ENCODE measurements at regions not wholly inside any gene's neighbourhood (a gene's known extent, or its start where the extent isn't known, plus 50 kb on each side); places are given as distances from the start of the nearest gene placed in this dataset.

DNA sequence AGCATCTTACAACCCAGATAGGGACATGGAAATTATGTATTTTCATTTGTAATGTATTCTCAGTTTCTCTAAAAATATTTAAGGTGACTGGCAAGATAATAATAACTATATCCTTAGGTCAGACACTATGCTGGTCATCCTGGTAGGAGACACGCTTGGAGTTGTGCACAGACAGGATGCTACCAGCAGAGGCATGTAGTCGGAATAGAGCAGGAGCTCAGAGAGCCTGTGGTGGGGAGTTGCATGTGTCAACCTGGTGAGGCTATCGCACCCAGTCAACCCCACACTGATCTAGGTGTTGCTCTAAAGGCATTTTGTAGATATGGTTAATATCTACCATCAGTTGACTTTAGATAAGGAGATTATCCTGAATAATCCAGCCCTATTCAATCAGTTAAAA lies 318.5 kb downstream of the MIAT start:
- no peaks in the 10 kb centered on the region for H3K27me3 ChIP-seq (ENCODE audit: insufficient read depth, low read length)
- Mint-ChIP-seq H3K36me3 (peaks cover 0 to 5% of the 10 kb centered on the region in 2 donors), H3K27me3 (peaks cover 5 to 14% of the 10 kb centered on the region in 2 donors), H3K9me3 (peaks cover 0 to 9% (median 0%) of the 10 kb centered on the region in 8 donors), H3K27ac (no peak overlapping the region), H3K4me1 (no peaks in the 10 kb centered on the region), H3K4me3 (no peak overlapping the region)
- H3K27ac ChIP-seq (ENCODE audit: low read depth, low read length), result no peak overlapping the region
- ChIA-PET POLR2A (ENCODE audit: partially characterized antibody) (no interaction called here), CTCF (ENCODE audit: partially characterized antibody) (no interaction called here)
- no peak for DNase-seq
- intact Hi-C loops (cut with micrococcal nuclease), result no loop called here
- no peak overlapping the region for H3K4me3 ChIP-seq (ENCODE audit: low read length in 2 of 2)
- no peaks in the 10 kb centered on the region for H3K36me3 ChIP-seq (ENCODE audit: insufficient read depth, low read length)
- H3K4me1 ChIP-seq (ENCODE audit: insufficient read depth, low read length), result no peaks in the 10 kb centered on the region
- H3K9me3 ChIP-seq (ENCODE audit: control insufficient read depth in 1 of 2, low read length in 2 of 2), result no peaks in the 10 kb centered on the region

DNA sequence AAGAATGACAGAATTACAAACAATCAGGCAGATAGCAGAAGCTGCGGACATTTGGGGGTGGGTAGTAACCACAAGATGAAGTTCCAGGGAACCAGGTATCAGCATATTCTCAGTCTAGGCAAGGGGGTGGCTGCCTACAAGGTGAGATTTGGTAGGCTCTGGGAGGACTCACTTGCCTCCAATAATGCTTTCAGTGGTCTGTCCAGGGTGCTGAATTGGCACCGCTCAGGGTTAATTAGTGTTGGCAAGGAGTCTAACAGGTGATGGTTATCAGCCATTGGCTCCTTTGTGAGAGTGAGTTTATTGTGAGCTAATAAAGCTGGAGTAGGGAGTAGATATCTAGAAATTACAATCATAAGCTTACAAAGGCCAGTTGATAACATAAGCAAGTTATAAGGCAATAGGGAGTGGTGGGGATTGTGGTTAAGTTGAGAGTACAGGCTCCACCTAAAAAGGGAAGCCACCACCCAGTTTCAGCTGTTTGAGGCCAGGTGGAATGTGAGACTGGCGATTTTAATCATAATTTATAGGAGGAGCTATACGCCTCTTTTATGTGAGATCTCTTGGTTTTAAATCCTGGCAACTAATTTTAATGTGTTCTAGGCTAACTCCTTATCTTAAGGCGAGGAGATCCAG lies 320.5 kb downstream of the MIAT start:
- Histone ChIP-seq H3K9me3 (ENCODE audit: control insufficient read depth in 1 of 2, low read length in 2 of 2) (no peaks in the 10 kb centered on the region), H3K27ac (ENCODE audit: low read depth, low read length) (no peak overlapping the region), H3K27me3 (ENCODE audit: insufficient read depth, low read length) (no peaks in the 10 kb centered on the region), H3K4me3 (ENCODE audit: low read length in 2 of 2) (no peak overlapping the region), H3K4me1 (ENCODE audit: insufficient read depth, low read length) (no peaks in the 10 kb centered on the region), H3K36me3 (ENCODE audit: insufficient read depth, low read length) (no peaks in the 10 kb centered on the region)
- CTCF ChIA-PET (ENCODE audit: partially characterized antibody), result no interaction called here
- peaks cover 0 to 9% of the 10 kb centered on the region in 2 donors for H3K27me3 Mint-ChIP-seq
- H3K4me1 Mint-ChIP-seq, result no peaks in the 10 kb centered on the region
- peaks cover 0 to 6% (median 0%) of the 10 kb centered on the region in 8 donors for H3K9me3 Mint-ChIP-seq
- H3K27ac Mint-ChIP-seq, result no peak overlapping the region
- no peak overlapping the region for H3K4me3 Mint-ChIP-seq
- intact Hi-C loops (cut with micrococcal nuclease), result no loop called here
- POLR2A ChIA-PET (ENCODE audit: partially characterized antibody), result no interaction called here
- no peak for DNase-seq
- peaks cover 0 to 7% of the 10 kb centered on the region in 2 donors for H3K36me3 Mint-ChIP-seq

DNA sequence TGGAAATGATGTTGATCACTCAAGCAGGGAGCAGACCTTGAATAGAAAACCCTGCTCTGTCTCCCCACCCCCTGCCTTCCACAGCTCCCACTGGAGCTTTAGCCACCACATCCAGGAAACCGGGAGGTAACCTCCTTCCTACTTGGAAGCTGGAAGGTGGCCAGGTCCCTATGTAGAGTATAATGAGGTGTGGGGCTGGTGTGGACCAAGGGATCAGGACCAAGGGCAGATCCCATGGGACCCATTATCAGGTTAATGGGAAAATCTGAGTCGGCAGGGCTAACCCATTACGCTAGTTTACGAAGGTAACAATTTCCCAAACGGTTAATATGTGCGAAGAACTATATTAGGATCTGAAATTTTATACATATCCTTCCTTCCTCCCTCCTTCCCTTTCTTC lies 321.9 kb downstream of the MIAT start:
- H3K4me3 Mint-ChIP-seq, result no peak overlapping the region
- no peaks in the 10 kb centered on the region for H3K36me3 ChIP-seq (ENCODE audit: insufficient read depth, low read length)
- H3K27me3 Mint-ChIP-seq, result peaks cover 0 to 5% of the 10 kb centered on the region in 2 donors
- no peak overlapping the region for H3K4me3 ChIP-seq (ENCODE audit: low read length in 2 of 2)
- H3K27ac ChIP-seq (ENCODE audit: low read depth, low read length), result no peak overlapping the region
- H3K4me1 ChIP-seq (ENCODE audit: insufficient read depth, low read length), result no peaks in the 10 kb centered on the region
- no peaks in the 10 kb centered on the region for H3K4me1 Mint-ChIP-seq
- intact Hi-C loops (cut with micrococcal nuclease), result no loop called here
- ChIA-PET CTCF (ENCODE audit: partially characterized antibody) (no interaction called here), POLR2A (ENCODE audit: partially characterized antibody) (no interaction called here)
- H3K9me3 Mint-ChIP-seq, result peaks cover 0 to 6% (median 0%) of the 10 kb centered on the region in 8 donors
- H3K9me3 ChIP-seq (ENCODE audit: control insufficient read depth in 1 of 2, low read length in 2 of 2), result no peaks in the 10 kb centered on the region
- DNase-seq, result no peak
- no peaks in the 10 kb centered on the region for H3K27me3 ChIP-seq (ENCODE audit: insufficient read depth, low read length)
- no peak overlapping the region for H3K27ac Mint-ChIP-seq
- peaks cover 0 to 7% of the 10 kb centered on the region in 2 donors for H3K36me3 Mint-ChIP-seq

DNA sequence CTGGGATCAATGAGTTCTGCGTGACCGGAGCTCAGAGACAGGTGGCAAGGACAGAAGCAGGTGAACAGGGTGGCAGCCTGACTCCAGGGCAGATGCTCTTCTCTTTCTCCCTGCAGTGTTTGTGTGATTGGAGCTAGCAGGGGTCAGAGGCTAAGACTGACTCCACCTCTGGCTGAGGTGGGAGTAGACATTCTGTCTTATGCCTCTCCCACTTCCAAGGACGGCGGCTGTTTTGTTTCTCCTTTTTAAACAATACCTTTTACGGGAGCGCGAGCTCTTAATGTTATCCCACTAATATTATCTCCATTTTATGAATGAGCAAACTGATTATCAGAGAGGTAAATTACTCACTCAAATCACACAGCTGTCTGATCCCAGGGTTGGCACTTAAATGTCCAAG lies 323.7 kb downstream of the MIAT start:
- Histone ChIP-seq H3K36me3 (ENCODE audit: insufficient read depth, low read length) (no peaks in the 10 kb centered on the region), H3K9me3 (ENCODE audit: control insufficient read depth in 1 of 2, low read length in 2 of 2) (no peaks in the 10 kb centered on the region), H3K27me3 (ENCODE audit: insufficient read depth, low read length) (no peaks in the 10 kb centered on the region), H3K4me1 (ENCODE audit: insufficient read depth, low read length) (no peaks in the 10 kb centered on the region), H3K4me3 (ENCODE audit: low read length in 2 of 2) (no peak overlapping the region), H3K27ac (ENCODE audit: low read depth, low read length) (no peak overlapping the region)
- Mint-ChIP-seq H3K4me3 (no peak overlapping the region), H3K36me3 (peaks cover 0 to 7% of the 10 kb centered on the region in 2 donors), H3K27me3 (peaks cover 0 to 7% of the 10 kb centered on the region in 2 donors), H3K27ac (no peak overlapping the region), H3K9me3 (peaks cover 0 to 8% (median 0%) of the 10 kb centered on the region in 8 donors), H3K4me1 (no peaks in the 10 kb centered on the region)
- intact Hi-C loops (cut with micrococcal nuclease), result no loop called here
- ChIA-PET CTCF (ENCODE audit: partially characterized antibody) (no interaction called here), POLR2A (ENCODE audit: partially characterized antibody) (no interaction called here)
- no peak for DNase-seq

DNA sequence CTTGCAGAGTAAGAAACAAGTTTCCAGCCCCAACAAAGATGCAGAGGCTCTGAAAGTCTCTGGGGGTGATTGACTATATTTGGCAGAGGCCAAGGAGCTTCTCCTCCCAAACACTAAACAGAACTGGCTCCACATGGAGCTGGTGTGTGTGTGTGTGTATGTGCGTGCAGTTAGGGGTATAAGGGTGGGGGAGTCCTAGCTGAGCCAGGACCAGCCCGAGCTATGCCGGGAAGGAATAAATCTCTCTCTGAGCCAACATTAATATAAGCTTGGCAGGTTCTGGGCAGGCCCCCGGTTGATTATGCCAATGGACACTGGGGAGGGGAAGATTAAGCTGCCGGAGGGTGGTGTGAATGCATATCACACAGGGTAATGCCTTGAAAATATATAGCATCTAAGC lies 324.2 kb downstream of the MIAT start:
- ChIA-PET POLR2A (ENCODE audit: partially characterized antibody) (no interaction called here), CTCF (ENCODE audit: partially characterized antibody) (no interaction called here)
- DNase-seq, result no peak
- no peaks in the 10 kb centered on the region for H3K9me3 ChIP-seq (ENCODE audit: control insufficient read depth in 1 of 2, low read length in 2 of 2)
- no peaks in the 10 kb centered on the region for H3K27me3 ChIP-seq (ENCODE audit: insufficient read depth, low read length)
- H3K4me1 ChIP-seq (ENCODE audit: insufficient read depth, low read length), result no peaks in the 10 kb centered on the region
- Mint-ChIP-seq H3K36me3 (peaks cover 0 to 7% of the 10 kb centered on the region in 2 donors), H3K4me1 (no peaks in the 10 kb centered on the region), H3K27me3 (peaks cover 0 to 7% of the 10 kb centered on the region in 2 donors), H3K27ac (no peak overlapping the region), H3K4me3 (no peak overlapping the region), H3K9me3 (peaks cover 0 to 8% (median 0%) of the 10 kb centered on the region in 8 donors)
- intact Hi-C loops (cut with micrococcal nuclease), result no loop called here
- H3K4me3 ChIP-seq (ENCODE audit: low read length in 2 of 2), result no peak overlapping the region
- H3K27ac ChIP-seq (ENCODE audit: low read depth, low read length), result no peak overlapping the region
- no peaks in the 10 kb centered on the region for H3K36me3 ChIP-seq (ENCODE audit: insufficient read depth, low read length)

DNA sequence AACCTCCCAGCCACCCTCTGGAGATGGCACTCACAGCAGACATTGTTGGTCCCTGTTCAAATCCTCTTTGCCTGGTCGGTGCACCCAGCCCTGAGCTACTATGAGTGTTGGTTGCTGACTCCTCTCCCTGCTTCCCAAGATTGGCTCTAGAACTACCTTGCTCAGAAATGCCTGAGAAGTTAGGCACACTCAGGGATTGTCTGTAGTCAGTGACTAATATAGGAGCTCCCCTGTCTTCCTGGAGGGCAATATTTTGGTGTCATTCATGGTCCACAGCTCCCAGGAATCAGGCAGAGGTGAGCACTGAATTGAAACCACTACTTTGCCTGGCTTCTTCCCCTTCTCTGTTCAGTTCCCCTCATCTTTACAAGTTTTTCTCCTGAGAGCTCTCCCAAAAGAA lies 325.9 kb downstream of the MIAT start:
- no peak overlapping the region for H3K27ac ChIP-seq (ENCODE audit: low read depth, low read length)
- no peak overlapping the region for H3K27ac Mint-ChIP-seq
- no peak overlapping the region for H3K4me3 Mint-ChIP-seq
- no peak overlapping the region for H3K4me3 ChIP-seq (ENCODE audit: low read length in 2 of 2)
- no peaks in the 10 kb centered on the region for H3K27me3 ChIP-seq (ENCODE audit: insufficient read depth, low read length)
- peaks cover 0 to 4% of the 10 kb centered on the region in 2 donors for H3K27me3 Mint-ChIP-seq
- peaks cover 0 to 2% (median 0%) of the 10 kb centered on the region in 8 donors for H3K9me3 Mint-ChIP-seq
- DNase-seq, result no peak
- intact Hi-C loops (cut with micrococcal nuclease), result no loop called here
- H3K36me3 Mint-ChIP-seq, result peaks cover 0 to 5% of the 10 kb centered on the region in 2 donors
- H3K4me1 ChIP-seq (ENCODE audit: insufficient read depth, low read length), result no peaks in the 10 kb centered on the region
- no peaks in the 10 kb centered on the region for H3K9me3 ChIP-seq (ENCODE audit: control insufficient read depth in 1 of 2, low read length in 2 of 2)
- H3K4me1 Mint-ChIP-seq, result no peaks in the 10 kb centered on the region
- no peaks in the 10 kb centered on the region for H3K36me3 ChIP-seq (ENCODE audit: insufficient read depth, low read length)
- CTCF ChIA-PET (ENCODE audit: partially characterized antibody), result no interaction called here
- POLR2A ChIA-PET (ENCODE audit: partially characterized antibody), result no interaction called here

DNA sequence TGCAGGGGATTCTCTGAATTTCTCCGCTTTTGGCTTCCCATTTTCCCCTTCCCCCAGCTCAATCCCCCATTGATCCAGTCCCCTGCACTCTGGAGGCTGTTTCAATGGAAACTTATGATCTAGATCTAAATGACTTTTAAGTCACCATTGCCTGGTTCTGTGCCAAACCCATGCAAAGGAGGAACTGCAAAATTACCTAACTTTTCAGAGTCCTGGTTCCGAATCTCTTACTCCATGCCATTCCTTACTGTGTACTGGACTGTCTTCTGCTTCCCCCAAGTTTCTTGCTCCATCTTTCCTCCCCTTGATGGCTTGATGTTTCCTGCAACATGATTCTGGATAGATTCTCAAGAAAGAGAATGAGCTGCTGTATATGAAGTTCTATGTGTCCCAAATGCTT lies 327.8 kb downstream of the MIAT start:
- ChIA-PET POLR2A (ENCODE audit: partially characterized antibody) (no interaction called here), CTCF (ENCODE audit: partially characterized antibody) (no interaction called here)
- H3K4me1 ChIP-seq (ENCODE audit: insufficient read depth, low read length), result no peaks in the 10 kb centered on the region
- no peaks in the 10 kb centered on the region for H3K4me1 Mint-ChIP-seq
- H3K4me3 ChIP-seq (ENCODE audit: low read length in 2 of 2), result no peak overlapping the region
- no peaks in the 10 kb centered on the region for H3K36me3 ChIP-seq (ENCODE audit: insufficient read depth, low read length)
- peaks cover 0 to 4% of the 10 kb centered on the region in 2 donors for H3K27me3 Mint-ChIP-seq
- H3K27ac ChIP-seq (ENCODE audit: low read depth, low read length), result no peak overlapping the region
- H3K9me3 ChIP-seq (ENCODE audit: control insufficient read depth in 1 of 2, low read length in 2 of 2), result no peaks in the 10 kb centered on the region
- H3K4me3 Mint-ChIP-seq, result no peak overlapping the region
- no peak overlapping the region for H3K27ac Mint-ChIP-seq
- no peak for DNase-seq
- H3K27me3 ChIP-seq (ENCODE audit: insufficient read depth, low read length), result no peaks in the 10 kb centered on the region
- H3K9me3 Mint-ChIP-seq, result peaks cover 0 to 2% (median 0%) of the 10 kb centered on the region in 8 donors
- intact Hi-C loops (cut with micrococcal nuclease), result no loop called here
- H3K36me3 Mint-ChIP-seq, result peaks cover 0 to 4% of the 10 kb centered on the region in 2 donors

Data from CD4-positive, alpha-beta memory T cell (primary cell).